Liver (tissue), 6 donors: ENCODE measurements at regions not wholly inside any gene's neighbourhood (a gene's known extent, or its start where the extent isn't known, plus 50 kb on each side); places are given as distances from the start of the nearest gene placed in this dataset.
"Not testable (repeated sequence)": the region's sequence is repeated elsewhere in the genome, so short reads cannot be mapped to it uniquely, and the experiment has no call there.

Experiments used
- DNase-seq: peaks from one replicate; pipeline ENCODE4 v3.0.0-alpha.2; 2017; ENCODE audit warnings: low spot score
- H3K27ac ChIP-seq, 2 donors: one replicate each; pipeline ENCODE4 v1.7.0; 2013; ENCODE audit warnings: inconsistent platforms in 2 of 2, low read length in 2 of 2, control low read depth in 1 of 2, low read depth in 1 of 2, mild to moderate bottlenecking in 1 of 2
- H3K27me3 ChIP-seq, 4 donors: one replicate each; pipeline versions ENCODE4 v1.6.1 to v1.7.0; 2013; ENCODE audit warnings: low read length in 3 of 4, inconsistent platforms in 1 of 4, mild to moderate bottlenecking in 1 of 4, moderate library complexity in 1 of 4; ENCODE audit not compliant: control insufficient read depth in 4 of 4, insufficient read depth in 4 of 4
- H3K36me3 ChIP-seq, 4 donors: one replicate each; pipeline versions ENCODE4 v1.6.1 to v1.7.0; 2013; ENCODE audit warnings: low read length in 3 of 4, mild to moderate bottlenecking in 3 of 4, low read depth in 1 of 4, moderate library complexity in 1 of 4; ENCODE audit not compliant: control insufficient read depth in 4 of 4, insufficient read depth in 3 of 4
- H3K4me1 ChIP-seq, 4 donors: one replicate each; pipeline versions ENCODE4 v1.6.1 to v1.7.0; 2013; ENCODE audit warnings: low read length in 3 of 4, mild to moderate bottlenecking in 3 of 4, moderate library complexity in 1 of 4; ENCODE audit not compliant: control insufficient read depth in 4 of 4, insufficient read depth in 4 of 4
- H3K4me3 ChIP-seq, 3 donors: one replicate each; pipeline versions ENCODE4 v1.6.1 to v1.7.0; 2013; ENCODE audit warnings: low read length in 3 of 3, control low read depth in 1 of 3, low read depth in 1 of 3, mild to moderate bottlenecking in 1 of 3
- H3K9ac ChIP-seq, 2 donors: one replicate each; pipeline ENCODE4 v1.7.0; 2013; ENCODE audit warnings: low read length in 2 of 2, mild to moderate bottlenecking in 2 of 2, moderate library complexity in 2 of 2, control low read depth in 1 of 2, low read depth in 1 of 2
- H3K9me3 ChIP-seq, 4 donors: one replicate each; pipeline versions ENCODE4 v1.6.1 to v1.7.0; 2013; ENCODE audit warnings: low read length in 3 of 4; ENCODE audit not compliant: control insufficient read depth in 4 of 4
- WGBS: extraction: QIAGEN DNeasy Blood & Tissue Kit; methylation state at CpG from one replicate; pipeline ENCODE4 v1.1.7; 2013; 5-methylcytosine and 5-hydroxymethylcytosine counted together
- donor health status: healthy.
- donor health status: healthy.
- donor health status: healthy.

GRCh38 chr1:146794236-146794635 lies 143.9 kb upstream of the NBPF12 start:
- 92% methylated on average over 19 of the region's 19 CpGs for WGBS
- not testable (repeated sequence) for H3K27me3 ChIP-seq, H3K4me3 ChIP-seq, DNase-seq, H3K4me1 ChIP-seq, H3K9me3 ChIP-seq, H3K9ac ChIP-seq, H3K27ac ChIP-seq, H3K36me3 ChIP-seq

- H3K9me3 ChIP-seq, H3K9ac ChIP-seq, H3K27ac ChIP-seq, H3K4me3 ChIP-seq, H3K4me1 ChIP-seq, H3K27me3 ChIP-seq, H3K36me3 ChIP-seq, DNase-seq: not testable (repeated sequence)
- 43% methylated on average over 5 of the region's 5 CpGs for WGBS
Measured at GRCh38 chr1:146792725-146793124, 145.4 kb upstream of the NBPF12 start.

- not testable (repeated sequence) for H3K27ac ChIP-seq, H3K4me1 ChIP-seq, H3K9me3 ChIP-seq, DNase-seq, H3K9ac ChIP-seq, H3K27me3 ChIP-seq, H3K4me3 ChIP-seq, H3K36me3 ChIP-seq
- 95% methylated on average over 2 of the region's 3 CpGs for WGBS
Measured at GRCh38 chr1:146784212-146784940, 153.7 kb upstream of the NBPF12 start.

- H3K9ac ChIP-seq, H3K27ac ChIP-seq, H3K9me3 ChIP-seq, H3K27me3 ChIP-seq, H3K36me3 ChIP-seq, H3K4me1 ChIP-seq, DNase-seq, H3K4me3 ChIP-seq: not testable (repeated sequence)
- WGBS: 76% methylated on average over 7 of the region's 7 CpGs
Measured at GRCh38 chr1:146781235-146781634, 156.9 kb upstream of the NBPF12 start.

GRCh38 chr1:146777826-146778602 lies 160.1 kb upstream of the NBPF12 start:
- WGBS: 62% methylated on average over 10 of the region's 13 CpGs
- H3K4me3 ChIP-seq, H3K27me3 ChIP-seq, H3K9ac ChIP-seq, H3K4me1 ChIP-seq, H3K9me3 ChIP-seq, H3K36me3 ChIP-seq, H3K27ac ChIP-seq, DNase-seq: not testable (repeated sequence)

- not testable (repeated sequence) for H3K4me3 ChIP-seq, H3K4me1 ChIP-seq, H3K9me3 ChIP-seq, DNase-seq, H3K27ac ChIP-seq, H3K36me3 ChIP-seq, H3K27me3 ChIP-seq, H3K9ac ChIP-seq
- 76% methylated on average over 4 of the region's 6 CpGs for WGBS
Measured at GRCh38 chr1:146774988-146775387, 163.1 kb upstream of the NBPF12 start.

GRCh38 chr1:146774271-146774670 lies 163.9 kb upstream of the NBPF12 start:
- 58% methylated on average over 7 of the region's 7 CpGs for WGBS

GRCh38 chr1:146771409-146771808 lies 166.7 kb upstream of the NBPF12 start:
- H3K36me3 ChIP-seq, DNase-seq: not testable (repeated sequence)
- WGBS: 77% methylated on average over 16 of the region's 16 CpGs

More at GRCh38 chr1:146774271-146774670, 163.9 kb upstream of the NBPF12 start:
- not testable (repeated sequence) for H3K4me3 ChIP-seq, H3K27me3 ChIP-seq, H3K27ac ChIP-seq, H3K9ac ChIP-seq, DNase-seq, H3K4me1 ChIP-seq, H3K9me3 ChIP-seq, H3K36me3 ChIP-seq

More at GRCh38 chr1:146771409-146771808, 166.7 kb upstream of the NBPF12 start:
- H3K4me3 ChIP-seq, H3K27ac ChIP-seq, H3K4me1 ChIP-seq, H3K9ac ChIP-seq, H3K9me3 ChIP-seq, H3K27me3 ChIP-seq: not testable (repeated sequence)
